Endothelial cell of umbilical vein (primary cell): ENCODE measurements at regions not wholly inside any gene's neighbourhood (a gene's known extent, or its start where the extent isn't known, plus 50 kb on each side); places are given as distances from the start of the nearest gene placed in this dataset.

ENCODE experiments used
- BruUV-seq: library from RNA; stranded (reverse); fragments of 400-500 nt; replicated peaks from 2 replicates; lab custom pipeline; 2021; lab: Mats Ljungman, UMichigan
- CTCF ChIA-PET: fragments of 300-600, 350-600 bp; sonication (Branson Sonifier 250); formaldehyde crosslinking; loops from one replicate; lab custom pipeline; 2021; ENCODE audit warnings: antibody characterized with exemption, inconsistent platforms; lab: Charles Lee
- POLR2A ChIA-PET: fragments of 300-600, 350-600 bp; sonication (Branson Sonifier 250); formaldehyde crosslinking; loops from one replicate; lab custom pipeline; 2021; ENCODE audit warnings: antibody characterized with exemption, inconsistent platforms; lab: Charles Lee
- DNase-seq: peaks from one replicate; pipeline ENCODE4 v3.0.0-alpha.2; 2011; ENCODE audit warnings: low read depth, low spot score
- FAIRE-seq: peaks from 2 replicates; lab custom pipeline; 2011; peaks lifted over from hg19 to GRCh38; lab: Jason Lieb, UNC
- H2AFZ ChIP-seq: 2 replicates; pipeline ENCODE4 v1.6.0; 2012; ENCODE audit warnings: low read depth, low read length, control low read depth, inconsistent platforms
- H3K27ac ChIP-seq: 2 replicates; pipeline ENCODE4 v1.5.1; 2011; ENCODE audit warnings: low read depth, mild to moderate bottlenecking, control low read depth, low read length, moderate library complexity; ENCODE audit not compliant: insufficient read depth
- H3K27me3 ChIP-seq, 2 experiments: 2 replicates each; pipeline versions ENCODE4 v1.6.0 to v1.6.1; 2011; ENCODE audit warnings: low read length in 2 of 2, mixed read lengths in 1 of 2; ENCODE audit not compliant: control insufficient read depth in 2 of 2, insufficient read depth in 2 of 2
- H3K36me3 ChIP-seq, 2 experiments: 2 replicates in 1 of 2; 3 replicates in 1 of 2; pipeline ENCODE4 v1.5.1; 2011; ENCODE audit warnings: low read length in 2 of 2, mild to moderate bottlenecking in 1 of 2, moderate library complexity in 1 of 2; ENCODE audit not compliant: control insufficient read depth in 2 of 2, insufficient read depth in 2 of 2; ENCODE audit errors: extremely low read depth in 1 of 2
- H3K4me1 ChIP-seq: 3 replicates; pipeline ENCODE4 v1.5.1; 2011; ENCODE audit warnings: mild to moderate bottlenecking, low read length; ENCODE audit not compliant: control insufficient read depth, insufficient read depth; ENCODE audit errors: extremely low read depth
- H3K4me2 ChIP-seq: 2 replicates; pipeline ENCODE4 v1.6.1; 2011; ENCODE audit warnings: low read length, control low read depth, mixed read lengths; ENCODE audit not compliant: insufficient read depth
- H3K4me3 ChIP-seq, 3 experiments: fragments of 200-600 bp in 1 of 3; sonication (generic), shearing (Covaris generic) in 1 of 3; replicated peaks in 1 of 3; 2 replicates each; pipeline ENCODE4 v1.5.1; 2011 to 2016; ENCODE audit warnings: control low read depth in 3 of 3, low read length in 3 of 3, mild to moderate bottlenecking in 2 of 3, inconsistent platforms in 1 of 3, low read depth in 1 of 3, moderate library complexity in 1 of 3; ENCODE audit not compliant: insufficient read depth in 1 of 3
- H3K79me2 ChIP-seq: 2 replicates; pipeline ENCODE4 v1.6.0; 2012; ENCODE audit warnings: low read length, inconsistent platforms; ENCODE audit not compliant: control insufficient read depth, insufficient read depth
- H3K9ac ChIP-seq: replicated peaks from 2 replicates; pipeline ENCODE3; 2011; ENCODE audit warnings: low read length, control low read depth; ENCODE audit not compliant: insufficient read depth; ENCODE audit errors: extremely low read depth
- H3K9me1 ChIP-seq: replicated peaks from 3 replicates; pipeline ENCODE4 v1.6.0; 2011; ENCODE audit warnings: mild to moderate bottlenecking, low read length; ENCODE audit not compliant: control insufficient read depth, insufficient read depth; ENCODE audit errors: extremely low read depth
- H3K9me3 ChIP-seq: replicated peaks from 2 replicates; pipeline ENCODE4 v1.5.1; 2012; ENCODE audit warnings: low read length, inconsistent platforms; ENCODE audit not compliant: control insufficient read depth, insufficient read depth
- H4K20me1 ChIP-seq: replicated peaks from 2 replicates; pipeline ENCODE3; 2011; ENCODE audit warnings: mild to moderate bottlenecking, low read length; ENCODE audit not compliant: control insufficient read depth, insufficient read depth; ENCODE audit errors: extremely low read depth
- FOS ChIP-seq: IDR thresholded peaks from 2 replicates; pipeline ENCODE4 v1.6.1; 2011; ENCODE audit warnings: mild to moderate bottlenecking, low read length, moderate library complexity, borderline replicate concordance; ENCODE audit not compliant: insufficient read depth
- GATA2 ChIP-seq: IDR thresholded peaks from 2 replicates; pipeline ENCODE4 v1.7.0; 2011; ENCODE audit warnings: low read depth, mild to moderate bottlenecking, moderate library complexity, mixed read lengths, low read length; ENCODE audit not compliant: insufficient read length, insufficient read depth
- JUN ChIP-seq: IDR thresholded peaks from 2 replicates; pipeline ENCODE4 v1.6.1; 2011; ENCODE audit warnings: borderline replicate concordance, low read depth; ENCODE audit not compliant: insufficient read length, insufficient read depth
- MAX ChIP-seq: IDR thresholded peaks from 2 replicates; pipeline ENCODE4 v1.6.1; 2011; ENCODE audit not compliant: insufficient read depth, insufficient read length
- POLR2A ChIP-seq: IDR thresholded peaks from 2 replicates; pipeline ENCODE4 v1.6.1; 2012; ENCODE audit warnings: low read depth, mild to moderate bottlenecking, control low read depth, low read length
- dilution Hi-C: fragments of 300-500 bp; cut with MboI; formaldehyde crosslinking; loops from one replicate; pipeline ENCODE4 v1.15.0; 2019; ENCODE audit warnings: low sequenced_read_pairs; ENCODE audit not compliant: extremely low pct_ligation_motif_present
- intact Hi-C: fragments of 100-400 bp; cut with micrococcal nuclease; formaldehyde crosslinking; loops from one replicate; pipeline ENCODE4 v1.10.0; 2022
- TF ChIP-seq, protein P1 (sequence below), 2 donors: IDR thresholded peaks; 1 replicate in 1 of 2; 2 replicates in 1 of 2; pipeline ENCODE4 v1.5.1; 2011; ENCODE audit warnings: low read length in 2 of 2, mild to moderate bottlenecking in 2 of 2, moderate library complexity in 2 of 2, control low read depth in 1 of 2, inconsistent platforms in 1 of 2, low read depth in 1 of 2; ENCODE audit not compliant: insufficient read depth in 1 of 2; ENCODE audit errors: extremely low read depth in 1 of 2

DNA sequence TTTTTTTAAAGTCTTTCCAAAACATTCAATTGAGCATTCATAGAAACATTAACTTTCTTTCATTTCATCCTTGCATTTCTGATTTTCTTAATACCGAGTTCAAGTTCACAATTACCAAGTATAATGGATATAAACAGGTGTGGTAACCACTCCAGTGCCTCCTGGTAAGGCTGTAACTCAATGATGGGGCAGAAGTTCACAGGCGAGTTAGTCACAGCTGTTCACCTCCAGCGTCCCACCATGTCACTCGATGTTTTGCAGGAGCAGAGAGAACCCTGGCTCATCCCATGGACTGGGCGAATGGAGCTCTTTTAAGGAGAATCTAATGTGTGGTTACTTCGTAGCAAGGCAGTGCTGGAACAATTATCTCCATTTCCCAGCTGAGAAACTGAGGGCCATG is 94.4 kb upstream of the ALX4 start:
- no peak overlapping the region for H3K27ac ChIP-seq
- no peaks in the 10 kb centered on the region for H4K20me1 ChIP-seq
- no TSS peak for BruUV-seq
- CTCF ChIA-PET: no interaction called here
- H3K4me1 ChIP-seq: no peaks in the 10 kb centered on the region
- H3K27me3 ChIP-seq: no peaks in the 10 kb centered on the region
- DNase-seq (no peak), FAIRE-seq (no peak)
- H3K9me1 ChIP-seq: no peaks in the 10 kb centered on the region
- no peaks in the 10 kb centered on the region for H3K79me2 ChIP-seq
- H3K9me3 ChIP-seq: no peaks in the 10 kb centered on the region
- POLR2A ChIA-PET: no interaction called here
- no peak overlapping the region for H2AFZ ChIP-seq
- H3K9ac ChIP-seq: no peak overlapping the region
- no peak for TF ChIP-seq GATA2
- H3K36me3 ChIP-seq: no peaks in the 10 kb centered on the region
- no peak overlapping the region for H3K4me2 ChIP-seq
- intact Hi-C loops (no loop called here), dilution Hi-C loops (no loop called here)
- H3K4me3 ChIP-seq: no peak overlapping the region

DNA sequence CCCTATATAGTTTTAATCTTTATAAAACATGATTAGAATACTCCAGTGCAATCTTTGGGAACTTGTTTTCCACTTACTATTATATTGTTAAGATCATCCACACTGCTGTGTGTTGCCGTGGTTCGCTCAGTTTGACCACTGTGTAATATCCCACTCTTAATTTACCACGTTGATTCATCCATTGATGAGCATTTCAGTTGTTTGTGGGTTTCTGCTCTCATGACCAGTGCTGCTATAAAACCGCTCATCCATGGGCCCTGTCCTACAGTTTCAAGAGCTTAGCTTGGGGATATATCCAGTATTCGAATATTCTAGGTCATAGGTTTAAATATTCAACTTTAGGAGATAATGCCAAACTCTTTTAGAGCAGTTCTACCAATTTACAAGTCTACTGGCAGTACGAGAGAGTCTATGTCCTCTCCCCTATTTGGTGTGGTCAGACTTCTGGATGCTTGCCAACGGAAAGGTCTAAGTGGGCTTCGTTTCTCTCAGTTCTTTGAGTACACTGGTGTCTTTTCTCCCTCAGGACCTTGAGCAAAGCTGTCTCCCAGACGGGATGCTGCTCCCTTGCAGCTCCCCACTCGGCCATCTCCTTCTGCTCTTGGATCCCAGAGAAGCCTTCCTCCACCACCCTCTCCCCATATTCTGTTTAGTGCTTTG is 94.9 kb upstream of the ALX4 start:
- CTCF ChIA-PET: no interaction called here
- POLR2A ChIA-PET: no interaction called here

More for the DNA sequence above, 94.9 kb upstream of the ALX4 start:
- Histone ChIP-seq H3K79me2 (no peaks in the 10 kb centered on the region), H4K20me1 (no peaks in the 10 kb centered on the region), H3K4me2 (no peak overlapping the region), H2AFZ (no peak overlapping the region), H3K27me3 (no peaks in the 10 kb centered on the region), H3K9ac (no peak overlapping the region), H3K36me3 (no peaks in the 10 kb centered on the region), H3K9me3 (no peaks in the 10 kb centered on the region), H3K4me1 (no peaks in the 10 kb centered on the region), H3K4me3 (no peak overlapping the region), H3K9me1 (no peaks in the 10 kb centered on the region), H3K27ac (no peak overlapping the region)
- no peak for TF ChIP-seq JUN
- no peak for TF ChIP-seq MAX
- TF ChIP-seq GATA2: no peak
- no peak for TF ChIP-seq POLR2A
- no peak for TF ChIP-seq FOS
- TF ChIP-seq, protein P1, sequence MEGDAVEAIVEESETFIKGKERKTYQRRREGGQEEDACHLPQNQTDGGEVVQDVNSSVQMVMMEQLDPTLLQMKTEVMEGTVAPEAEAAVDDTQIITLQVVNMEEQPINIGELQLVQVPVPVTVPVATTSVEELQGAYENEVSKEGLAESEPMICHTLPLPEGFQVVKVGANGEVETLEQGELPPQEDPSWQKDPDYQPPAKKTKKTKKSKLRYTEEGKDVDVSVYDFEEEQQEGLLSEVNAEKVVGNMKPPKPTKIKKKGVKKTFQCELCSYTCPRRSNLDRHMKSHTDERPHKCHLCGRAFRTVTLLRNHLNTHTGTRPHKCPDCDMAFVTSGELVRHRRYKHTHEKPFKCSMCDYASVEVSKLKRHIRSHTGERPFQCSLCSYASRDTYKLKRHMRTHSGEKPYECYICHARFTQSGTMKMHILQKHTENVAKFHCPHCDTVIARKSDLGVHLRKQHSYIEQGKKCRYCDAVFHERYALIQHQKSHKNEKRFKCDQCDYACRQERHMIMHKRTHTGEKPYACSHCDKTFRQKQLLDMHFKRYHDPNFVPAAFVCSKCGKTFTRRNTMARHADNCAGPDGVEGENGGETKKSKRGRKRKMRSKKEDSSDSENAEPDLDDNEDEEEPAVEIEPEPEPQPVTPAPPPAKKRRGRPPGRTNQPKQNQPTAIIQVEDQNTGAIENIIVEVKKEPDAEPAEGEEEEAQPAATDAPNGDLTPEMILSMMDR (IDR thresholded peaks at IDR 0.05; ENCODE audit: extremely low read depth in 1 of 2, insufficient read depth in 1 of 2, low read depth in 1 of 2, low read length in 2 of 2): no peak
- dilution Hi-C loops (no loop called here), intact Hi-C loops (no loop called here)
- DNase-seq (no peak), FAIRE-seq (no peak)
- BruUV-seq: no TSS peak
